SKM-1 (cell line): ENCODE measurements at regions not wholly inside any gene's neighbourhood (a gene's known extent, or its start where the extent isn't known, plus 50 kb on each side); places are given as distances from the start of the nearest gene placed in this dataset.
"Not testable (repeated sequence)": the region's sequence is repeated elsewhere in the genome, so short reads cannot be mapped to it uniquely, and the experiment has no call there.

Source experiments
- DNase-seq: peaks from one replicate; lab custom pipeline; 2025; ENCODE audit not compliant: unreplicated experiment; lab: John Stamatoyannopoulos, UW

DNA sequence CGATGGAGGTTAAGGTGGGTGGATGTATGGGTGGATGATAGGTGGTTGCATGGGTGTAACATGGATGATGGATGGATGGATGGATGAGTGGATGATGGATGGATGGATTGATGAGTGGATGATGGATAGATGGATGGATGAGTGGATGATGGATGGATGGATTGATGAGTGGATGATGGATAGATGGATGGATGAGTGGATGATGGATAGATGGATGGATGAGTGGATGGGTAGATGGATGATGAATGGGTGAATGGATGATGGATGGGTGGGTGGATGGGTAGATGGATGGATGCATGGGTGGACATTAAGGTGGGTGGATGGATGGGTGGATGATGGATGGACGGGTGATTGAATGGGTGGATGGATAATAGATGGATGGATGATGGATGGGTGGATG lies 136.5 kb upstream of the FOXD4L5 start:
- not testable (repeated sequence) for DNase-seq

- no peak for DNase-seq
Observed at GRCh38 chr9:65420771-65421170, 135.8 kb upstream of the FOXD4L5 start.

- not testable (repeated sequence) for DNase-seq
Observed at GRCh38 chr9:65418966-65419365, 134.0 kb upstream of the FOXD4L5 start.

DNA sequence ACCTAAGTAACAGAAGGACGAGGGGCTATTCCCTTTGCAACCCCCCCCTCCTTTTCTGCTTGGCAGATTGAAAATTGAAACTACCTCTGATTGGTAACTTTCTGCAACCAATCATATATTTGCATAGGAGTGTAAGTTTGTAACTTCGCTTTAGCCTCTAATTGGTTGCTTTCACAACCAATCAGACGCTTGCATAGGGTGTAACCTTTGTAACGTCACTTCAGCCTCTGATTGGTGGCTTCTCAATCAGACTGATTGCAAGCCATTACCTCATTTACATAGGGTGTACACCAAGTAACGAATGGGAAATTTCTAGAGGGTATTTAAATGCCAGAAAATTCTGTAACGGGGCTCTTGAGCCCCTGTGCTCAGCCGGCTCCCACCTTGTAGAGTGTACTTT lies 131.9 kb upstream of the FOXD4L5 start:
- DNase-seq: not testable (repeated sequence)

- DNase-seq: not testable (repeated sequence)
Observed at GRCh38 chr9:65414249-65414648, 129.2 kb upstream of the FOXD4L5 start.

- not testable (repeated sequence) for DNase-seq
Observed at GRCh38 chr9:65413371-65413770, 128.4 kb upstream of the FOXD4L5 start.

DNA sequence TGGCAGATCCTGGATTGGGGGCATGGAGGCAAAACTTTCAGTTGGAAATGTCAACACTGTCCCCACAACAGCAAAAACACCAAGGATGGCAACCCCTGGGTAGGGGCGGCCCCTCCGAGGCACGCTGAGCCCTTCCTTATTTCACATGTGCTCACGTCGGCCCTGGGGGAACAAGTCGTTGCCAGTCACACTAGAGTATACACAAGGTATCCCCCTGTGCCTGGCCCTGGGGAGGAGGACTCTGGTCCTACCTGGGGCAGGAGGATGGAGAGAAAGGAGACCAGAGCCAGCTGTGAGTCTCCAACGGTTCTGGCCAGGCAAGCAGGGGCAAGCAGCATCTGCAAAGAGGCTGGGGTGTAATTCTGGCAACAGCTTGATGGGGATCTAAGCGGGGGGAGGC lies 126.9 kb upstream of the FOXD4L5 start:
- no peak for DNase-seq

DNA sequence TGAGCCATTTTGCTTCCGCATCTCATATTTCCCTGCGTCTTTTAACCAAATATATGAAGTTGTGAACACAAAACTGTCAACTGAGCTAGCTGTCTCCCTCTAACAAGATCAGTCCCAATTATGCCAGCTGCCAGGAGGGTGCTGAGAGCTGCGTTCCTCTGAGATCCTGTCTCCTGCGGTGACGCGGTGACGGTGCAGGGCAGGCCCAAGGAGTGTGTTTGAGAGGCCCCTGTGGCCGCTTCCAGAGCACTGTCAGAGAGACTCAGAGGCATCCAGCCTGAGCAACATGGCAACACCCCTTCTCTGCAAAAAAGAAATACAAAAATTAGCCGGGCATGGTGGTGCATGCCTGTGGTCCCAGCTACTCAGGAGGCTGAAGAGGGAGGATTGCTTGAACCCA lies 126.3 kb upstream of the FOXD4L5 start:
- DNase-seq: no peak

DNA sequence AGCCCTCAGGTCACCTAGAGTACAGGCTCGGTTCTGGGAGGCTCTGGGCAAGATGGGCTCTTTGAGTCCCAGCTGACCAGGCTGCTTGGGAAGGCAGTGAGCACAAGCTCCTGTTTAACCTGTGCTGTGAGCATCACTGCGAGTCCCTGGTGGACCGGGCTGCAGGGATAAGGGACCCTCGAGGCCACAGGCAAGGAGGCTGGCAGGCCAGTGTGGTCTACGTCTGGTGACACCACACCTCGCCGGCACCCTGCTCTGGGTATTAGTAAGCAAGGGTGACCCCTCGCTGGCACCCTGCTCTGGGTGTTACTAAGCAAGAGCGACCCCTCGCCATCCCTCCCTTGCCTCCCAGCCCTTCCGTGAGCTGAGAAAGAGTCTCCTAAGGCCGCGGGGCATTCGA lies 125.9 kb upstream of the FOXD4L5 start:
- no peak for DNase-seq

DNA sequence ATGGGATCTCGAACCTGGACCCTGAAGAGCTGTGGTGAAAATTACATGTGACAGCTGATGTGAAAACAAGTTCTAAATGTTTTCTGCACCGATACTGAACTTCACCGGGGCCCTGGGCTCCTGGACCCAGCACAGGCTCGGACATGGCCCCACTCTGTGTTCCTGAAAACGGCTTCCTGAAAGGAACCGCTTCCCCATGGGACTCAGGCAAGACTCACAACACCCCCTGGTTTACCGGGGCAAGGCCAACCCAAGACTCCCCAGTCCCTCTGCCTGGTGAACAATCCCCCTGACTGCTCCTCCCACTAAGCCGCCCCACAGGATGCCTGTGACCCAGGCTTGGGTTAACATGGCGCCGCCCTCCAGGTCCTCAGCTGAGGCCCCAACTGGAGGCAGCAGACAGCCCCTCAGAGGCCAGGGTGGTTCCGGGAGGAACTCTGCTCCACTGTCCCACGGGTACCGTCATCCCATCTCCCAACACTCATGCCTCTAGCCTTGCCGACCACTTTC lies 124.5 kb upstream of the FOXD4L5 start:
- DNase-seq: no peak

- not testable (repeated sequence) for DNase-seq
Observed at GRCh38 chr9:65408806-65409205, 123.8 kb upstream of the FOXD4L5 start.

DNA sequence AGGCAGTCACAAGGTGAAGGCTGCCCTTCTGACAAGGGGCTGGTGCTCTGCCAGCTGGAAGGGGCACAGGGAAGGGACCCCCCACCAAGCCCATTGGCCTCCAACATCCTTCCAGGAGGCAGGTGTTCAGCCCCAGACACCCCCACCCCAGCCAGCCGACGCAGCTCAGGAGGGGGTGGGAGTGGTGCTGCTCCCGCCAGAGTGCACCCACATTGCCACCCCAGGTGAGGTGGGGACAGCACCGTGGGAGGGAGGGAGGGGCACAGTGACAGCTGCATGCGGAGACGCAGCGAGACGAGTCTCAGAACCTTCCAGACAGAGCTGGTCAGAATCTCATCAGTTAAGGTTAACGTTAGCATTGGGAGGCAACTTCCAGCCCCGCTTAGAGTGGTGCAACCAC lies 121.6 kb upstream of the FOXD4L5 start:
- not testable (repeated sequence) for DNase-seq

DNA sequence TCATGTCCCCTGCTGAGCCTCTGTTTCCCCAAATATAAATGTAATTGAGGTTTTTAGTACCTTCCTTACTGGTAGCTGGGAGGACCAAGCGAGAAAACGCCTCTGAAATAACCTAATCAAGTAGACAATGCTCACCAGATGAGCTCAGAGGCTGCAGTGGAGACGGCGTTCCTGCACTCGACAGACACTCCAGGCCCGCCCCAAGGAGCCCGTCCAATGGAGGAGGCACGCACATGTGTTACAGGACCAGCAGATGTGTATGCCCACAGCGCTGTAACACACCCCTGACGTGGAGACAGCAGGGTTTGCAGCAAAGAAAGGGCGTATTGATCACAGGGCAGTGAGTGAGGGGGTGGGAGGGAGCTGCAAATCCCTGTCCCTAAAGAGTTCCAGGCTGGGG lies 120.8 kb upstream of the FOXD4L5 start:
- not testable (repeated sequence) for DNase-seq

DNA sequence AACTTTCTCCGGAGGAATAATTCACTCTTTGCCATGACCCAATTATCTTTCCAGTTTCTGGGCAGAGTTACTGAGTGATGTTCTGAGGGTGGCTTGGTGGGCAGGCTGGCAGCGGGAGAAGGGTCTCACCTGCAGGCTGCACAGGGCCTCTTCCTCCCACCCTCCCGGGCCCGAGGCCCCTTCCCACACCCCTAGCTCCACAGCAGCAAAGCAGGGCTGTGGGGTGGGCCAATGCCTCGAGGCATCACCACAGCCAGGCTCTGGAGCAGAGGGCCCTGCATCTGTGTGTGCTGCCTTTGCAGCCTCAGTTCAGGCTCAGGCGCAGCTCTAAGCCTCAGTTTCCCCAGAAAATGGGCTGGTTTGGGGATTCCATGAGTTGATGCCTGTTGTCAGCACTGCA lies 120.2 kb upstream of the FOXD4L5 start:
- DNase-seq: no peak

GRCh38 chr9:65404232-65405006 lies 119.4 kb upstream of the FOXD4L5 start:
- no peak for DNase-seq

DNA sequence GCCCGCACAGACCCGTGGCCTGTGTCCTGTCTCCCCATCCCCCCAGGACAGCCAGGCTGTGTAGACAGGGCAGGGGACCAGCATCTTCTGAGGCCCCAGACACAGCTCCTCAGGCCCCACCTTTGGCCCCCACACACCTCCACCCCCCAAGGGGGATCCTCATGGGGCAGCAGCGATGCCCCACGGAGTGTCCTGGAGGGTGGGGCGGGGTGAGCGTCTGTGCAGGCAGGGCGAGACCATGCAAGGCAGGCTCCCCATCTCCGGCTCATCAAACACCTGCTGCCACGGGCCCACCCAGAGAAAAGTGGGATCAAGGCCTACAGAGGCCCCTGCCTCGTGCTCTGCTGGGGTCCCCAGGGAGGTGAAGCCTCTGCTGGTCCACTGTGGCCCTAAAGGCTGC lies 118.7 kb upstream of the FOXD4L5 start:
- no peak for DNase-seq

- DNase-seq: not testable (repeated sequence)
Observed at GRCh38 chr9:65403072-65403471, 118.1 kb upstream of the FOXD4L5 start.

DNA sequence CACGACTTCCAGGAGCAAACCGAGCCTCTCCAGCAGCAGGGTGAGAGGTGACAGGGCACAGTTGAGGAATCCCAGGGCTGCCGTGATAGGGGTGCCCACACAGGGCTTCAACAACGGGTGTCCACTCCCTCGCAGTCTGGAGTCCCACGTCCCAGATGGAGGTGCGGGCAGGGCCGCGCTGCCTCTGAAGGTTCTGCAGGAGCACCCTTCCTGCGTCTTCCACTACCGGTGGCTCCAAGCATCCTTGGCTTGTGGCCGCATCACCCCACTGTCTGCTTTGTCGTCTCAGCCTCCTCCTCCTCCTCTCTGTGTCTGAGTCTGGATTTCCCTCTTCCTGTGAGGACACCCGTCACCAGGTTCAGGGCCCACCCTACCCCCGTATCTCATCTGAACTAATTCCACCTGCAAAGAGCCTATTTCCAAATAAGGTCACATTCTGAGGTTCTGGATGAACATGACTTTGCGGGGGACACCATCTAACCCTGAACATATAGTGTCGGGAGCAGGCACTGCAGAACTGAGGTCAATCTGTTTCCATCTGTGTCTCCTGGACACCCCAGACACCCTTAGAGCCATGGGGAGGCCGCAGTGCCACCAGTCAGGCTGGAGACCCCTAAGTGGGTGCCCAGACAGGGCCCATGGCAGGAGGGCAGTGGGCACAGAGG lies 117.3 kb upstream of the FOXD4L5 start:
- DNase-seq: not testable (repeated sequence)

- DNase-seq: not testable (repeated sequence)
Observed at GRCh38 chr9:65401456-65402045, 116.5 kb upstream of the FOXD4L5 start.

DNA sequence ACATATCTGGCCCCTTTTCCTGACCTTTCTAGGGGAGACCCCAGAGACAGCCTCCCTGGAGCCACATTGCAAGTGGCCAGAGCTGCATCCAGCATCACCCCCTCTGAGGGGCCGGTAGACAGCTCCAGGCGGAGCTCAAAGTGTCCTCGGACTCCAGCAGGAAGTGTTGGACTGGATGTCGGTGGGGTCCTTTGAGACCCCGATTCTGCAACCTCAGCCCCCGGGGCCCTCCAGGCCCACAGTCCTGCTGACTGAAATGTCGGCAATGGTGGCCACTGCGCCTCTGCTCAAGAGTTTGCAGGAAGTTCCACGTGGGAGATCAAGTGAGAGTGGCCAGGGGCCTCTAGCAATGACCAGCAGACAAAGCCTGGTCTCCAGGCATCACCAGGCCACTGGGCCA lies 115.9 kb upstream of the FOXD4L5 start:
- DNase-seq: no peak

DNA sequence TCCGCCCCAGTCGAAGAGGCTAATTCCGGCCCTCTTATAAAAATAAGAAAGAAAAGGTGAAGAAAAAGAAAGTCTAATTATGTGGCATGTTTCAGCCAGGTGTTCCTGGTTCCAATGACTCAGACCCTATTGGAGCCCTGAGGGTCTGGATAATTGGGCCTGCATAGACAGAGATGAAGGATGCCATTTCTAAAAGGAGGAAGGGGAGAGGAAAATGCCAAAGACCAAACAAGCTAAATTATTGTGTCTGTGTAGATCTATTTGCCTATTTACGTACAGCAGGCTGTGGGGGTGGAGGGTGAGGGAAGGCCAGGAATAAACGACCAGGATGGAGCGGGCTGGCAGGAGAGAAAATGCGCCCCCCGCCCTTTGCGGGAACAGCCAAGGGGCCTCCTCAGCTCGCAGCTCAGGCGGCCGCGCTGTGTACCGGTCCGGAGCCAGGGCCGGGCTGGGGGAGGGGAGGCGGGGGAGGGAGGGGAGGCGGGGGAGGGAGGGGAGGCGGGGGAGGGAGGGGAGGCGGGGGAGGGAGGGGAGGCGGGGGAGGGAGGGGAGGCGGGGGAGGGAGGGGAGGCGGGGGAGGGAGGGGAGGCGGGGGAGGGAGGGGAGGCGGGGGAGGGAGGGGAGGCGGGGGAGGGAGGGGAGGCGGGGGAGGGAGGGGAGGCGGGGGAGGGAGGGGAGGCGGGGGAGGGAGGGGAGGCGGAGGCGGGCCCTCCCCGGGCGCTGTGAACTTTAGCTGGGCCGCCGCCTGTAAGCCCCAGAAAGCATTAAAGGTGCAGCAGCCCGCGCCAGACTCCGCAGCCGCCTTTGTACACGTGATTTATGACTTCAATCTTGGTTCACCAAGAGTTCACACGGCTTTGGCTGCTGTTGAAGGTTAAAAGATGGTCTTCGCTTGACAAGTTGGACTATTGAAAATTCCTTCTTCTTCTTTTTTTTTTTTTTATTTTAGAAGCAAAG lies 113.0 kb upstream of the FOXD4L5 start:
- DNase-seq: not testable (repeated sequence)
